ENCODE measurements at regions not wholly inside any gene's neighbourhood (a gene's known extent, or its start where the extent isn't known, plus 50 kb on each side); places are given as distances from the start of the nearest gene placed in this dataset.

GRCh38 chr14:42965512-42965911 is 1358.8 kb downstream of the LRFN5 start:
- no peak for TF ChIP-seq CTCF (IDR thresholded peaks at IDR 0.05)
- no peak for TF ChIP-seq POLR2A (IDR thresholded peaks at IDR 0.05)
- intact Hi-C loops (cut with DNase I) = no loop called here
- DNase-seq = no peak
- Histone ChIP-seq H3K4me1 (no peaks in the 10 kb centered on the region), H3K4me3 (replicated peaks in 1 of 3) (no peak overlapping the region), H3K27ac (no peak overlapping the region), H3K9me3 (no peaks in the 10 kb centered on the region), H3K27me3 (no peaks in the 10 kb centered on the region), H3K36me3 (no peaks in the 10 kb centered on the region)
- WGBS, 2 donors = 63 to 64% methylated on average over 4 of the region's 4 CpGs

- Histone ChIP-seq H3K27ac (no peak overlapping the region), H3K4me3 (replicated peaks in 1 of 3) (no peak overlapping the region), H3K36me3 (no peaks in the 10 kb centered on the region), H3K9me3 (no peaks in the 10 kb centered on the region), H3K4me1 (no peaks in the 10 kb centered on the region), H3K27me3 (no peaks in the 10 kb centered on the region)
- TF ChIP-seq CTCF (IDR thresholded peaks at IDR 0.05) (no peak), POLR2A (IDR thresholded peaks at IDR 0.05) (no peak)
- intact Hi-C loops (cut with DNase I) = no loop called here
- DNase-seq = no peak
- 76 to 80% methylated on average over 3 of the region's 3 CpGs for WGBS, 2 donors
Measured at GRCh38 chr14:42961509-42961908, 1354.8 kb downstream of the LRFN5 start.

- H3K27me3 ChIP-seq = no peaks in the 10 kb centered on the region
- no peak overlapping the region for H3K4me3 ChIP-seq (replicated peaks in 1 of 3)
- DNase-seq = no peak
- intact Hi-C loops (cut with DNase I) = no loop called here
- H3K9me3 ChIP-seq = no peaks in the 10 kb centered on the region
- TF ChIP-seq CTCF (IDR thresholded peaks at IDR 0.05) = no peak
- TF ChIP-seq POLR2A (IDR thresholded peaks at IDR 0.05) = no peak
- WGBS, 2 donors = 84 to 85% methylated on average over 6 of the region's 6 CpGs
- H3K27ac ChIP-seq = no peak overlapping the region
- no peaks in the 10 kb centered on the region for H3K4me1 ChIP-seq
- no peaks in the 10 kb centered on the region for H3K36me3 ChIP-seq
Measured at GRCh38 chr14:42950363-42950762, 1343.7 kb downstream of the LRFN5 start.

- no peaks in the 10 kb centered on the region for H3K9me3 ChIP-seq
- DNase-seq = no peak
- H3K27ac ChIP-seq = no peak overlapping the region
- H3K4me3 ChIP-seq (replicated peaks in 1 of 3) = no peak overlapping the region
- H3K27me3 ChIP-seq = no peaks in the 10 kb centered on the region
- TF ChIP-seq CTCF (IDR thresholded peaks at IDR 0.05) (no peak), POLR2A (IDR thresholded peaks at IDR 0.05) (no peak)
- no peaks in the 10 kb centered on the region for H3K4me1 ChIP-seq
- intact Hi-C loops (cut with DNase I) = no loop called here
- no peaks in the 10 kb centered on the region for H3K36me3 ChIP-seq
Measured at GRCh38 chr14:42947991-42948390, 1341.3 kb downstream of the LRFN5 start.

- no peak for DNase-seq
- Histone ChIP-seq H3K36me3 (no peaks in the 10 kb centered on the region), H3K9me3 (no peaks in the 10 kb centered on the region), H3K4me3 (replicated peaks in 1 of 3) (no peak overlapping the region), H3K27ac (no peak overlapping the region), H3K4me1 (no peaks in the 10 kb centered on the region), H3K27me3 (no peaks in the 10 kb centered on the region)
- intact Hi-C loops (cut with DNase I) = no loop called here
- TF ChIP-seq CTCF (IDR thresholded peaks at IDR 0.05) (no peak), POLR2A (IDR thresholded peaks at IDR 0.05) (no peak)
- 77 to 81% methylated on average over 2 of the region's 2 CpGs for WGBS, 2 donors
Measured at GRCh38 chr14:42944284-42944683, 1337.6 kb downstream of the LRFN5 start.

Data from thyroid gland (tissue), 4 donors.